ENCODE measurements at regions not wholly inside any gene's neighbourhood (a gene's known extent, or its start where the extent isn't known, plus 50 kb on each side); places are given as distances from the start of the nearest gene placed in this dataset.

DNA sequence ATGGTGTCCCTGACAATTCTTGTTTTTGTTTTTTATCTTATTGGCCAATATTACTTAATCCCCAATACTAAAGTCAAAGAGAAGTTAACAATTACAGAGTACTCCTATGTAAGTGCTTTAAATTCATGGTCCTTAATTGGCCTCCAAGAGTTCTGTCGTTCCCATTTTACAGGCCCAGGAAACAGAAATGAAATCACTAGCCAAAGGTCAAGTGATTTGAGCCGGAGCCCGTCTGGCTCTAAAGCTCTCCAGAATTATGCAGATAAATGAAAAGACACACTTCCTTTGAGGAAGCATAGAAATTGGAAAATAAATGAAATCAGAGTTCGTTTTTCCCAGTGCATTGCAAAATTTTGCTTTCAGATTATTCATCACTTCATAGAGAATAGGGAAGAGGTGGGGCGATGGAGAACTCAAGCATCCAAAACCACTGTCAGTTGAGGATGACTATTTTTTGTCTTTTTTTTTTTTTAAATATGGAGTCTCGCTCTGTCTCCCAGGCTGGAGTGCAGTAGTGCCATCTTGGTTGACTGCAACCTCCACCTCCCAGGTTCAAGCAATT, 78.5 kb downstream of the MAP1LC3B2 start:
- DNase-seq (ENCODE audit: low spot score in 2 of 2) = no peak
- Histone ChIP-seq H3K27me3 (peaks cover 0 to 6% of the 10 kb centered on the region in 2 donors), H3K27ac (no peak overlapping the region), H3K9me3 (no peaks in the 10 kb centered on the region), H3K4me1 (no peaks in the 10 kb centered on the region), H3K4me3 (no peak overlapping the region), H3K36me3 (no peaks in the 10 kb centered on the region)
- 49 to 55% methylated on average over 6 of the region's 6 CpGs for WGBS, 2 donors
- peak in 1 of 2 donors; percentile 45 for TF ChIP-seq EP300 (IDR thresholded peaks at IDR 0.05)
- TF ChIP-seq POLR2A (IDR thresholded peaks at IDR 0.05) = no peak

DNA sequence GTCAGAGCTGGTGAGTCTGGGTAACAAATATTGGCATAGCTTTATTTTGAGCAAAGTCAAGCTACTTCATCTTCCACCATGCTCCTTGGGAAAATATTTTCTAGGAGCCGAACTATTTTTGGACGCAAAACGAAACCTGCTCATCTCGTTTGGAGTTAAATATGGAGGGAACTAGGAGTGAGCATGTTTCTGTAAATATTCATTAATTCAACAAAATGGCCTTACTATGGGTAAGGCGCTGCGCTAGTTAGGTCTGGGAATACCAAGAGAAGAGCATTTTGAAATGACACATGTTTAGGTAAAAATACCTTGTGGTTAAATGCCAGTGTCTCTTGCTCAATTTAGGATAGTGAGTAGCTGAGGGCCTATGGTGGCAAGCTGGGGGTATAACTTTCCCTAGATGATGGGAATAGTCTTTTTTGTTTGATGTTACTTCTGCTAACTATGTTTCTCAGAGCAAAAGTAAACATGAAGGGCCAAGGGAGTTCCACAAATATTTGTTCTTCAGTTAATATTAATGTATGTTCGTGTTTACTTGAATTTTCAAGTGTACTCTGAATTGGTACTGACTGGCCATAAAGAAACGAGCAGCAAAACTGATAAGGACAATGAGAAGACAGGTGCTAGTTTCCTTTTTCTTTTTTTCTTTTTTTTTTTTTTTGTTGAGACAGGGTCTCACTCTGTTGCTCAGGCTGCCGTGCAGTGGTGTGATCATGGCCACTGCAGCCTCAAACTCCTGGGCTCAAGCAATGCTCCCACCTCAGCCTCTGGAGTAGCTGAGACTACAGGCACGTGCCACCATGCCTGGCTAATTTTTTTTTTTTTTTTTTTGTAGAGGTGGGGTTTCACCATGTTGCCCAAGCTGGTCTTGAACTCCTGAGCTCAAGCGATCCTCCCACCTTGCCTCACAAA, 77.7 kb downstream of the MAP1LC3B2 start:
- Histone ChIP-seq H3K9me3 (no peaks in the 10 kb centered on the region), H3K36me3 (no peaks in the 10 kb centered on the region), H3K27ac (no peak overlapping the region), H3K4me1 (no peaks in the 10 kb centered on the region), H3K4me3 (no peak overlapping the region), H3K27me3 (peaks cover 0 to 6% of the 10 kb centered on the region in 2 donors)
- 87 to 88% methylated on average over 11 of the region's 11 CpGs for WGBS, 2 donors
- DNase-seq (ENCODE audit: low spot score in 2 of 2) = no peak
- TF ChIP-seq, protein P1, sequence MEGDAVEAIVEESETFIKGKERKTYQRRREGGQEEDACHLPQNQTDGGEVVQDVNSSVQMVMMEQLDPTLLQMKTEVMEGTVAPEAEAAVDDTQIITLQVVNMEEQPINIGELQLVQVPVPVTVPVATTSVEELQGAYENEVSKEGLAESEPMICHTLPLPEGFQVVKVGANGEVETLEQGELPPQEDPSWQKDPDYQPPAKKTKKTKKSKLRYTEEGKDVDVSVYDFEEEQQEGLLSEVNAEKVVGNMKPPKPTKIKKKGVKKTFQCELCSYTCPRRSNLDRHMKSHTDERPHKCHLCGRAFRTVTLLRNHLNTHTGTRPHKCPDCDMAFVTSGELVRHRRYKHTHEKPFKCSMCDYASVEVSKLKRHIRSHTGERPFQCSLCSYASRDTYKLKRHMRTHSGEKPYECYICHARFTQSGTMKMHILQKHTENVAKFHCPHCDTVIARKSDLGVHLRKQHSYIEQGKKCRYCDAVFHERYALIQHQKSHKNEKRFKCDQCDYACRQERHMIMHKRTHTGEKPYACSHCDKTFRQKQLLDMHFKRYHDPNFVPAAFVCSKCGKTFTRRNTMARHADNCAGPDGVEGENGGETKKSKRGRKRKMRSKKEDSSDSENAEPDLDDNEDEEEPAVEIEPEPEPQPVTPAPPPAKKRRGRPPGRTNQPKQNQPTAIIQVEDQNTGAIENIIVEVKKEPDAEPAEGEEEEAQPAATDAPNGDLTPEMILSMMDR (IDR thresholded peaks at IDR 0.05) = no peak
- TF ChIP-seq POLR2A (IDR thresholded peaks at IDR 0.05) = no peak
- TF ChIP-seq EP300 (IDR thresholded peaks at IDR 0.05) = no peak

DNA sequence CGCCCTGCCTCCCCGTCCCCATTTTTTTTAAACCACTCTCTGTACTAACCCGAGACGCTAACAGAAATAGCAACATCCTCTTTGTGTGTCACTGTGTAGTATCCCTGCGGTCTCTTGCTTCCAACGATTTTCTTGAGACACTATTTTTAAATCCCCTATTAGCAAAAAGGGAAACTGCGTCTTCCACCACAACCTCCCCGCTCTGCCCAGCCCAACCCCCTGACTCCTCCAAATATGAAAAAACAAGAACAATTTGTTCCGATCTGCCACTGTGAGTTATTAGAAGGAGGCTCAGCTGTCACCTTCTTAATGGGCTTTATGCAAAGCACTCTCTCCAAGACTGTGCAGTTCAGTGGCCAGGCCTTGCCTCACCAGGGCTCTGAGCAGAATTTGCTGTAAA, 76.3 kb downstream of the MAP1LC3B2 start:
- no peaks in the 10 kb centered on the region for H3K9me3 ChIP-seq
- H3K27ac ChIP-seq = no peak overlapping the region
- peak in 1 of 2 donors; percentile 14 for DNase-seq (ENCODE audit: low spot score in 2 of 2)
- no peaks in the 10 kb centered on the region for H3K4me1 ChIP-seq
- no peak overlapping the region for H3K4me3 ChIP-seq
- 51 to 52% methylated on average over 9 of the region's 9 CpGs for WGBS, 2 donors
- H3K36me3 ChIP-seq = no peaks in the 10 kb centered on the region
- TF ChIP-seq POLR2A (IDR thresholded peaks at IDR 0.05) = no peak
- TF ChIP-seq EP300 (IDR thresholded peaks at IDR 0.05) = peak in 1 of 2 donors; percentile 62
- TF ChIP-seq, protein P1 (IDR thresholded peaks at IDR 0.05) = no peak
- H3K27me3 ChIP-seq = peaks cover 0 to 6% of the 10 kb centered on the region in 2 donors

DNA sequence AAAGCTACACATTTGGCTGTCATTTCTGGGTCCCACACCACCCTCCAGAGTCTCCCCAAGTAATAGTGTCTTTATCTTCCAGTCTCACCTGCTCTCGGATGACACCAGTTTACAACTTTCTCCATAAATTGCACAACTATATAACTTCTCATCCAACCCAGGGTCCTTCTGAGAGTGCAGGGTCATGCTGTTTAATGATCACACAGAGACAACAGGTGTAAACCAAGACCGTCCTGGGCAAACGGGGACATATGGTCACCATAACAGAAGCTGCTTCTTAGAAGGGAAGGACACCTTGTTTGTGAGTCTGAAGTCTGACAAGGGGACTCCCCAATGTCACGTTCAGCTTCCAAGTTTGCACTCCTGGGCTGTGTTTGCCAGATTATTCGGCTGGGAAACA, 74.3 kb downstream of the MAP1LC3B2 start:
- Histone ChIP-seq H3K4me3 (no peak overlapping the region), H3K4me1 (peaks cover 0 to 8% (median 0%) of the 10 kb centered on the region in 4 donors), H3K9me3 (no peaks in the 10 kb centered on the region), H3K36me3 (no peaks in the 10 kb centered on the region), H3K27me3 (peaks cover 0 to 6% of the 10 kb centered on the region in 2 donors), H3K27ac (no peak overlapping the region)
- no peak for TF ChIP-seq POLR2A (IDR thresholded peaks at IDR 0.05)
- TF ChIP-seq, protein P1 (IDR thresholded peaks at IDR 0.05) = no peak
- no peak for TF ChIP-seq EP300 (IDR thresholded peaks at IDR 0.05)
- WGBS, 2 donors = 79 to 80% methylated on average over 5 of the region's 5 CpGs
- DNase-seq (ENCODE audit: low spot score in 2 of 2) = no peak

DNA sequence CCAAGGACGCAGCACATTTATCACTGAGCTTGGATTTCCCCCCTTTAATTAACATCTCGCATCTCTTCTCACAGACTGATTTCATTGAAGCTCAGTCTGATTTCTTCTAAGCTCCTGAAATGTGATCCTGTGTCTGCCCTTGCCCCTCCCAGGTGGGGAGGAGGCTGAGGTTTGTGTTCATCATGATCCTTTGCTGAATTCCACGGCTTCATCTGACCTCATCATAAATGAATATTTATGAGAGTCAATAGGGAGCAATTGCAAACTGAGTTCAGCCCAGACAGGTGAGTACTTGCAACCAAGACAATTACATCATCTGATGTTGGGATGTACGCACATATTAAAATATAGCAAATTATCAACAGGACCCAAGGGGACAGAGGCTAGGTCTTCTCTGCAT, 72.4 kb downstream of the MAP1LC3B2 start:
- TF ChIP-seq POLR2A (IDR thresholded peaks at IDR 0.05) (no peak), EP300 (IDR thresholded peaks at IDR 0.05) (no peak)
- TF ChIP-seq, protein P1 (IDR thresholded peaks at IDR 0.05) = no peak
- Histone ChIP-seq H3K9me3 (no peaks in the 10 kb centered on the region), H3K27ac (no peak overlapping the region), H3K4me1 (peaks cover 0 to 8% (median 0%) of the 10 kb centered on the region in 4 donors), H3K36me3 (no peaks in the 10 kb centered on the region), H3K27me3 (peaks cover 0 to 6% of the 10 kb centered on the region in 2 donors), H3K4me3 (no peak overlapping the region)
- WGBS, 2 donors = 79 to 80% methylated on average over 4 of the region's 4 CpGs
- DNase-seq (ENCODE audit: low spot score in 2 of 2) = no peak

Measured in tibial nerve (tissue), 4 donors.